Adrenal gland (tissue), 5 donors: ENCODE measurements at regions not wholly inside any gene's neighbourhood (a gene's known extent, or its start where the extent isn't known, plus 50 kb on each side); places are given as distances from the start of the nearest gene placed in this dataset.

Experiments
- CTCF ChIP-seq, 6 experiments: fragments of 450-650 bp in 4 of 6; fragments of 200-600 bp in 2 of 6; sonication (generic) in 1 of 6; IDR thresholded peaks; 1 replicate in 5 of 6; 2 replicates in 1 of 6; pipeline versions ENCODE4 v1.5.1 to v1.8.0; 2016 to 2021; ENCODE audit warnings: antibody characterized with exemption in 6 of 6, mild to moderate bottlenecking in 2 of 6, moderate library complexity in 1 of 6
- POLR2A ChIP-seq, 2 donors: fragments of 450-650 bp; IDR thresholded peaks; one replicate each; pipeline ENCODE4 v1.6.1; 2017; ENCODE audit warnings: antibody characterized with exemption in 2 of 2, mild to moderate bottlenecking in 2 of 2, moderate library complexity in 1 of 2
- donor health status: DM: no; HTN: no; CAD: no.

- TF ChIP-seq CTCF (IDR thresholded peaks at IDR 0.05) = no peak
- no peak for TF ChIP-seq POLR2A (IDR thresholded peaks at IDR 0.05)
Measured at GRCh38 chr5:36395260-36395659, 93.6 kb upstream of the RANBP3L start.
